HG02885 (cell line): ENCODE measurements at regions not wholly inside any gene's neighbourhood (a gene's known extent, or its start where the extent isn't known, plus 50 kb on each side); places are given as distances from the start of the nearest gene placed in this dataset.

Source experiments
- ATAC-seq: cut with Tn5 transposase; IDR thresholded peaks from one replicate; pipeline ENCODE4 v1.9.1; 2021; ENCODE audit warnings: mild to moderate bottlenecking; ENCODE audit not compliant: unreplicated experiment, poor library complexity

- ATAC-seq = no peak
These were observed 399.3 kb upstream of the MMADHC start for GRCh38 chr2:149986861-149987260.

- no peak for ATAC-seq
These were observed 396.7 kb upstream of the MMADHC start for GRCh38 chr2:149984311-149984710.

GRCh38 chr2:149972066-149972465 is 384.5 kb upstream of the MMADHC start:
- ATAC-seq = no peak

GRCh38 chr2:149954981-149955600 is 367.5 kb upstream of the MMADHC start:
- ATAC-seq = no peak

- no peak for ATAC-seq
These were observed 366.1 kb upstream of the MMADHC start for GRCh38 chr2:149953627-149954026.

GRCh38 chr2:149931486-149931885 is 343.9 kb upstream of the MMADHC start:
- no peak for ATAC-seq

- ATAC-seq = no peak
These were observed 340.4 kb upstream of the MMADHC start for GRCh38 chr2:149928011-149928410.

- no peak for ATAC-seq
These were observed 338.6 kb upstream of the MMADHC start for GRCh38 chr2:149926149-149926548.

- ATAC-seq = no peak
These were observed 337.1 kb upstream of the MMADHC start for GRCh38 chr2:149924549-149925213.

GRCh38 chr2:149924028-149924427 is 336.5 kb upstream of the MMADHC start:
- ATAC-seq = no peak

- ATAC-seq = no peak
These were observed 334.5 kb upstream of the MMADHC start for GRCh38 chr2:149921911-149922616.

GRCh38 chr2:149920389-149920788 is 332.8 kb upstream of the MMADHC start:
- ATAC-seq = no peak

GRCh38 chr2:149915151-149915550 is 327.6 kb upstream of the MMADHC start:
- no peak for ATAC-seq

GRCh38 chr2:149908726-149909683 is 321.4 kb upstream of the MMADHC start:
- ATAC-seq = no peak

- ATAC-seq = no peak
These were observed 319.3 kb upstream of the MMADHC start for GRCh38 chr2:149906886-149907285.

GRCh38 chr2:149904352-149905175 is 317.0 kb upstream of the MMADHC start:
- ATAC-seq = no peak

GRCh38 chr2:149903626-149904025 is 316.1 kb upstream of the MMADHC start:
- ATAC-seq = no peak

GRCh38 chr2:149902081-149902480 is 314.5 kb upstream of the MMADHC start:
- no peak for ATAC-seq

GRCh38 chr2:149901231-149901859 is 313.8 kb upstream of the MMADHC start:
- no peak for ATAC-seq
